ENCODE measurements at regions not wholly inside any gene's neighbourhood (a gene's known extent, or its start where the extent isn't known, plus 50 kb on each side); places are given as distances from the start of the nearest gene placed in this dataset.

- no peak for DNase-seq (ENCODE audit: low read depth)
Measured at GRCh38 chr5:118043531-118043930, 944.8 kb downstream of the DTWD2 start.

- DNase-seq (ENCODE audit: low read depth) = no peak
Measured at GRCh38 chr5:118042076-118042475, 946.3 kb downstream of the DTWD2 start.

GRCh38 chr5:118040496-118040895, 947.9 kb downstream of the DTWD2 start:
- no peak for DNase-seq (ENCODE audit: low read depth)

- no peak for DNase-seq (ENCODE audit: low read depth)
Measured at GRCh38 chr5:118033686-118034338, 954.5 kb downstream of the DTWD2 start.

- DNase-seq (ENCODE audit: low read depth) = no peak
Measured at GRCh38 chr5:118029807-118030206, 958.5 kb downstream of the DTWD2 start.

- no peak for DNase-seq (ENCODE audit: low read depth)
Measured at GRCh38 chr5:118022062-118022461, 966.3 kb downstream of the DTWD2 start.

GRCh38 chr5:118017536-118017935, 970.8 kb downstream of the DTWD2 start:
- no peak for DNase-seq (ENCODE audit: low read depth)

- no peak for DNase-seq (ENCODE audit: low read depth)
Measured at GRCh38 chr5:118016396-118016795, 972.0 kb downstream of the DTWD2 start.

- DNase-seq (ENCODE audit: low read depth) = no peak
Measured at GRCh38 chr5:118015511-118015910, 972.8 kb downstream of the DTWD2 start.

GRCh38 chr5:118009741-118010297, 978.5 kb downstream of the DTWD2 start:
- DNase-seq (ENCODE audit: low read depth) = no peak

- no peak for DNase-seq (ENCODE audit: low read depth)
Measured at GRCh38 chr5:118008779-118009178, 979.6 kb downstream of the DTWD2 start.

GRCh38 chr5:118007262-118007661, 981.1 kb downstream of the DTWD2 start:
- no peak for DNase-seq (ENCODE audit: low read depth)

- no peak for DNase-seq (ENCODE audit: low read depth)
Measured at GRCh38 chr5:118006219-118006618, 982.1 kb downstream of the DTWD2 start.

- no peak for DNase-seq (ENCODE audit: low read depth)
Measured at GRCh38 chr5:117999939-118000549, 988.3 kb downstream of the DTWD2 start.

- DNase-seq (ENCODE audit: low read depth) = no peak
Measured at GRCh38 chr5:117982691-117983090, 1005.7 kb downstream of the DTWD2 start.

GRCh38 chr5:117973785-117974184, 1014.6 kb downstream of the DTWD2 start:
- DNase-seq (ENCODE audit: low read depth) = no peak

GRCh38 chr5:117955831-117956230, 1032.5 kb downstream of the DTWD2 start:
- no peak for DNase-seq (ENCODE audit: low read depth)

- DNase-seq (ENCODE audit: low read depth) = no peak
Measured at GRCh38 chr5:117954331-117954730, 1034.0 kb downstream of the DTWD2 start.

GRCh38 chr5:117953272-117953671, 1035.1 kb downstream of the DTWD2 start:
- DNase-seq (ENCODE audit: low read depth) = no peak

- DNase-seq (ENCODE audit: low read depth) = no peak
Measured at GRCh38 chr5:117947836-117948235, 1040.5 kb downstream of the DTWD2 start.

- DNase-seq (ENCODE audit: low read depth) = no peak
Measured at GRCh38 chr5:117947121-117947520, 1041.2 kb downstream of the DTWD2 start.

- no peak for DNase-seq (ENCODE audit: low read depth)
Measured at GRCh38 chr5:117945258-117945657, 1043.1 kb downstream of the DTWD2 start.

- DNase-seq (ENCODE audit: low read depth) = no peak
Measured at GRCh38 chr5:117943541-117943940, 1044.8 kb downstream of the DTWD2 start.

All from CMK (cell line).